BJ (cell line): ENCODE measurements at regions not wholly inside any gene's neighbourhood (a gene's known extent, or its start where the extent isn't known, plus 50 kb on each side); places are given as distances from the start of the nearest gene placed in this dataset.

Experiments used
- CTCF ChIA-PET: fragments of 350-600 bp; formaldehyde crosslinking; extraction: SDS; loops from one replicate; lab custom pipeline; 2021; ENCODE audit warnings: antibody characterized with exemption, inconsistent platforms; lab: Yijun Ruan, JAX
- POLR2A ChIA-PET: fragments of 300-600 bp; sonication (Branson Sonifier 250); formaldehyde crosslinking; extraction: SDS; loops from one replicate; lab custom pipeline; 2021; ENCODE audit warnings: antibody characterized with exemption; lab: Charles Lee
- DNase-seq: peaks from one replicate; pipeline ENCODE4 v3.0.0-alpha.2; 2011; ENCODE audit warnings: low read depth
- H3K27me3 ChIP-seq: 2 replicates; pipeline ENCODE4 v1.6.0; 2011; ENCODE audit warnings: low read length; ENCODE audit not compliant: control insufficient read depth, insufficient read depth
- H3K36me3 ChIP-seq: 2 replicates; pipeline ENCODE4 v1.5.1; 2011; ENCODE audit warnings: low read length; ENCODE audit not compliant: control insufficient read depth, insufficient read depth
- H3K4me3 ChIP-seq: 2 replicates; pipeline ENCODE4 v1.5.1; 2011; ENCODE audit warnings: low read depth, mild to moderate bottlenecking, control low read depth, low read length
- CTCF ChIP-seq: IDR thresholded peaks from 2 replicates; pipeline ENCODE4 v1.5.1; 2011; ENCODE audit warnings: low read depth, mild to moderate bottlenecking, control low read depth, inconsistent platforms, low read length, moderate library complexity; ENCODE audit not compliant: insufficient read depth

- DNase-seq, result no peak
- TF ChIP-seq CTCF, result no peak
Observed at GRCh38 chr5:25579111-25579510, 934.3 kb upstream of the CDH10 start.

GRCh38 chr5:25573691-25574090, 928.9 kb upstream of the CDH10 start:
- CTCF ChIA-PET, result no interaction called here
- DNase-seq, result no peak
- no peaks in the 10 kb centered on the region for H3K36me3 ChIP-seq
- H3K4me3 ChIP-seq, result no peak overlapping the region
- POLR2A ChIA-PET, result no interaction called here
- H3K27me3 ChIP-seq, result no peaks in the 10 kb centered on the region
- no peak for TF ChIP-seq CTCF

More at GRCh38 chr5:25579111-25579510, 934.3 kb upstream of the CDH10 start:
- CTCF ChIA-PET, result no interaction called here
- Histone ChIP-seq H3K4me3 (no peak overlapping the region), H3K27me3 (no peaks in the 10 kb centered on the region), H3K36me3 (no peaks in the 10 kb centered on the region)
- POLR2A ChIA-PET, result no interaction called here

- TF ChIP-seq CTCF, result no peak
Observed at GRCh38 chr5:25570067-25570583, 925.3 kb upstream of the CDH10 start.

DNA sequence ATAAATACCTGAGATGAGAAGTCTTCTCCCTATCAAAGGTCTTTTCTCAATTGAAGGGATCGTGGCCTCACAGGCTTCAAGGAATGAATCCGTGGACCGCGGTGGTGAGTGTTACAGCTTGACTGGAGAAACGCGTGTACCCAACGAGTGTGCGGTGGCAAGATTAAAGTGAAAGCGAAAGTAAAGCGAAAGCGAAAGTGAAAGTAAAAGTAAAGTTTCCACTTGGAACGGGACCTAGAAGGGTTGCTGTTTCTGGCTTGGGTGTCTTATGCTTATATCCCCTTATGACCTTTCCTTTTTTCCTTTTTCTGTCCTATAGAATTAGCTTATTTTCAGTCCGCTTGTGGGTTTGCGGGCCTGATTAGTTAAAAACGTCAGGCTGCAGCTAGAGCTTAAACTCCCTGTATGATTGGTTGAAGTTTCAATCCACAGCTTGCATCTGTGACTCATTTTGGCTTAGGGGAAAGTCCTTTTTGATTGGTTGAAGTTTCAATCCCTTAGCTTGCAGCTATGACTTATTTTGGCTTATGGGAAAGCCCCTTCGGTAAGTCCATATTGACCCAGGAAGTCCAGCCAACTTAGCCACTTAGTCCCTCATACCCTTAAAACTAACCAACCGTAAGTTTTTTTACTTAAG, 924.3 kb upstream of the CDH10 start:
- H3K36me3 ChIP-seq, result no peaks in the 10 kb centered on the region
- no peaks in the 10 kb centered on the region for H3K27me3 ChIP-seq
- ChIA-PET CTCF (interaction anchor here (0.6 kb wide), 1 partner anchor 32 kb away, joined by 3 read pairs; no protein-coding TSS in a partner anchor), POLR2A (no interaction called here)
- TF ChIP-seq CTCF, result no peak
- H3K4me3 ChIP-seq, result no peak overlapping the region
- DNase-seq, result no peak

More at GRCh38 chr5:25570067-25570583, 925.3 kb upstream of the CDH10 start:
- no peaks in the 10 kb centered on the region for H3K27me3 ChIP-seq
- CTCF ChIA-PET, result no interaction called here
- H3K36me3 ChIP-seq, result no peaks in the 10 kb centered on the region
- no peak for DNase-seq
- POLR2A ChIA-PET, result no interaction called here
- H3K4me3 ChIP-seq, result no peak overlapping the region

GRCh38 chr5:25568294-25568693, 923.5 kb upstream of the CDH10 start:
- ChIA-PET CTCF (interaction anchor here (0.9 kb wide), 1 partner anchor 21 kb away, joined by 3 read pairs; no protein-coding TSS in a partner anchor), POLR2A (no interaction called here)
- no peaks in the 10 kb centered on the region for H3K36me3 ChIP-seq
- H3K4me3 ChIP-seq, result no peak overlapping the region
- no peak for DNase-seq
- TF ChIP-seq CTCF, result no peak
- no peaks in the 10 kb centered on the region for H3K27me3 ChIP-seq
